Karpas-422 (cell line): ENCODE measurements at regions not wholly inside any gene's neighbourhood (a gene's known extent, or its start where the extent isn't known, plus 50 kb on each side); places are given as distances from the start of the nearest gene placed in this dataset. TPM values are rescaled to one million over a fixed set of nuclear protein-coding genes. Genes with fewer than 3 reads are reported as not detected.

Experiments
- small RNA-seq: library from RNA; depleted of rRNA; stranded (forward); fragments of <200 nt; gene quantifications from one replicate; pipeline ENCODE3, GENCODE V24; 2014

Small RNA genes lying in the stretch of these regions (small RNA-seq; reads per million reads assigned to genes)
- gene AC006499.8 = not detected
